Testis (tissue), 2 donors: ENCODE measurements at regions not wholly inside any gene's neighbourhood (a gene's known extent, or its start where the extent isn't known, plus 50 kb on each side); places are given as distances from the start of the nearest gene placed in this dataset.

Source experiments
- DNase-seq: peaks from one replicate; pipeline ENCODE4 v3.0.0-alpha.2; 2019
- H3K27ac ChIP-seq, 2 donors: fragments of 200-600 bp; sonication (generic); one replicate each; pipeline ENCODE4 v1.5.1; 2019
- H3K27me3 ChIP-seq: fragments of 200-600 bp; sonication (generic); one replicate; pipeline ENCODE4 v1.5.1; 2019
- H3K36me3 ChIP-seq: fragments of 200-600 bp; sonication (generic); one replicate; pipeline ENCODE4 v1.5.1; 2017; ENCODE audit warnings: low read depth; ENCODE audit errors: missing control alignments
- H3K4me1 ChIP-seq: fragments of 200-600 bp; sonication (generic); one replicate; pipeline ENCODE4 v1.5.1; 2019
- H3K4me3 ChIP-seq, 2 donors: fragments of 200-600 bp; sonication (generic); one replicate each; pipeline ENCODE4 v1.5.1; 2017 to 2019
- H3K9me3 ChIP-seq: fragments of 200-600 bp; sonication (generic); one replicate; pipeline ENCODE4 v1.5.1; 2017
- CTCF ChIP-seq, 3 experiments: fragments of 450-650 bp in 2 of 3; fragments of 200-600 bp in 1 of 3; sonication (generic) in 1 of 3; IDR thresholded peaks; one replicate each; pipeline ENCODE4 v1.5.1; 2016 to 2019; ENCODE audit warnings: antibody characterized with exemption in 3 of 3, mild to moderate bottlenecking in 2 of 3, moderate library complexity in 1 of 3
- POLR2A ChIP-seq: fragments of 450-650 bp; IDR thresholded peaks from one replicate; pipeline ENCODE4 v1.6.1; 2017; ENCODE audit warnings: antibody characterized with exemption, mild to moderate bottlenecking, moderate library complexity
- WGBS, 2 donors: methylation state at CpG; one replicate each; pipeline ENCODE4 v1.1.5; 2018; 5-methylcytosine and 5-hydroxymethylcytosine counted together
- intact Hi-C: fragments of 100-400 bp; cut with DNase I; formaldehyde crosslinking; loops from one replicate; pipeline ENCODE4 v1.15.1; 2023; ENCODE audit warnings: low total_unique reads

- H3K27me3 ChIP-seq, result no peaks in the 10 kb centered on the region
- peaks cover 6% of the 10 kb centered on the region for H3K4me1 ChIP-seq
- H3K9me3 ChIP-seq, result no peaks in the 10 kb centered on the region
- WGBS, 2 donors, result 90 to 92% methylated on average over 9 of the region's 9 CpGs
- no peak overlapping the region for H3K27ac ChIP-seq
- TF ChIP-seq POLR2A (no peak), CTCF (IDR thresholded peaks at IDR 0.05) (no peak)
- H3K36me3 ChIP-seq, result no peaks in the 10 kb centered on the region
- no peak for DNase-seq
- intact Hi-C loops, result no loop called here
- H3K4me3 ChIP-seq, result no peak overlapping the region
Measured at GRCh38 chr2:236855176-236855865, 230.4 kb upstream of the COPS8 start.

- TF ChIP-seq CTCF (IDR thresholded peaks at IDR 0.05) (no peak), POLR2A (no peak)
- no peak overlapping the region for H3K27ac ChIP-seq
- no peaks in the 10 kb centered on the region for H3K9me3 ChIP-seq
- no peak overlapping the region for H3K4me3 ChIP-seq
- no peaks in the 10 kb centered on the region for H3K36me3 ChIP-seq
- WGBS, 2 donors, result 72 to 80% methylated on average over 16 to 22 of the region's 22 CpGs
- intact Hi-C loops, result no loop called here
- no peaks in the 10 kb centered on the region for H3K27me3 ChIP-seq
- no peak for DNase-seq
- H3K4me1 ChIP-seq, result peaks cover 6% of the 10 kb centered on the region
Measured at GRCh38 chr2:236855866-236856847, 229.5 kb upstream of the COPS8 start.

GRCh38 chr2:236856848-236857235 is 228.8 kb upstream of the COPS8 start:
- WGBS, 2 donors, result 43 to 60% methylated on average over 3 of the region's 3 CpGs
- Histone ChIP-seq H3K27ac (no peak overlapping the region), H3K9me3 (no peaks in the 10 kb centered on the region), H3K4me3 (no peak overlapping the region), H3K36me3 (no peaks in the 10 kb centered on the region), H3K4me1 (peaks cover 6% of the 10 kb centered on the region), H3K27me3 (no peaks in the 10 kb centered on the region)
- TF ChIP-seq POLR2A (no peak), CTCF (IDR thresholded peaks at IDR 0.05) (no peak)
- no peak for DNase-seq
- intact Hi-C loops, result no loop called here

- H3K9me3 ChIP-seq, result no peaks in the 10 kb centered on the region
- H3K4me3 ChIP-seq, result no peak overlapping the region
- H3K36me3 ChIP-seq, result no peaks in the 10 kb centered on the region
- no peak overlapping the region for H3K27ac ChIP-seq
- no peak for DNase-seq
- H3K27me3 ChIP-seq, result no peaks in the 10 kb centered on the region
- intact Hi-C loops, result no loop called here
- 50 to 57% methylated on average over 9 to 10 of the region's 10 CpGs for WGBS, 2 donors
- H3K4me1 ChIP-seq, result peaks cover 6% of the 10 kb centered on the region
- no peak for TF ChIP-seq CTCF (IDR thresholded peaks at IDR 0.05)
- no peak for TF ChIP-seq POLR2A
Measured at GRCh38 chr2:236857246-236857645, 228.4 kb upstream of the COPS8 start.
